Kidney (tissue), 13 donors: ENCODE measurements at regions not wholly inside any gene's neighbourhood (a gene's known extent, or its start where the extent isn't known, plus 50 kb on each side); places are given as distances from the start of the nearest gene placed in this dataset.

Experiments used
- DNase-seq, 5 donors: peaks; one replicate each; pipeline ENCODE4 v3.0.0-alpha.2; 2013 to 2020
- FAIRE-seq: peaks from 2 replicates; lab custom pipeline; 2012; peaks lifted over from hg19 to GRCh38; lab: Jason Lieb, UNC
- H3K27ac ChIP-seq, 2 donors: one replicate each; pipeline ENCODE4 v1.7.0; 2013; ENCODE audit warnings: low read depth in 2 of 2, low read length in 2 of 2, inconsistent platforms in 1 of 2
- H3K27me3 ChIP-seq: one replicate; pipeline ENCODE4 v1.7.1; 2013; ENCODE audit warnings: low read length, inconsistent platforms; ENCODE audit not compliant: control insufficient read depth, insufficient read depth
- H3K36me3 ChIP-seq, 3 donors: one replicate each; pipeline versions ENCODE4 v1.7.0 to v1.7.1; 2013; ENCODE audit warnings: low read length in 3 of 3, control low read depth in 1 of 3, inconsistent platforms in 1 of 3; ENCODE audit not compliant: insufficient read depth in 3 of 3, control insufficient read depth in 2 of 3
- H3K4me1 ChIP-seq, 3 donors: one replicate each; pipeline versions ENCODE4 v1.7.0 to v1.7.1; 2013; ENCODE audit warnings: low read length in 3 of 3, inconsistent platforms in 1 of 3, low read depth in 1 of 3; ENCODE audit not compliant: control insufficient read depth in 2 of 3, insufficient read depth in 2 of 3
- H3K4me3 ChIP-seq, 3 donors: one replicate each; pipeline versions ENCODE4 v1.7.0 to v1.8.1; 2013; ENCODE audit warnings: low read length in 3 of 3, control low read depth in 1 of 3, inconsistent platforms in 1 of 3
- H3K9ac ChIP-seq, 3 donors: one replicate each; pipeline versions ENCODE4 v1.7.0 to v1.7.1; 2013; ENCODE audit warnings: low read length in 3 of 3, control low read depth in 1 of 3, inconsistent platforms in 1 of 3
- H3K9me3 ChIP-seq, 3 donors: one replicate each; pipeline versions ENCODE4 v1.7.0 to v1.7.1; 2013; ENCODE audit warnings: low read length in 3 of 3, control low read depth in 1 of 3, inconsistent platforms in 1 of 3; ENCODE audit not compliant: control insufficient read depth in 2 of 3, insufficient read depth in 1 of 3
- intact Hi-C: fragments of 100-400 bp; cut with DNase I; formaldehyde crosslinking; loops from one replicate; pipeline ENCODE4 v1.11.1; 2022
- TF ChIP-seq, protein P1 (sequence below): IDR thresholded peaks from 3 replicates; pipeline ENCODE4 v1.5.1; 2012; ENCODE audit warnings: mild to moderate bottlenecking, moderate library complexity, borderline replicate concordance; ENCODE audit not compliant: insufficient read depth; ENCODE audit errors: extremely low read depth
- donor health status: control.
- donor health status: control.
- donor health status: control.
- donor health status: control.
- donor health status: control.
- donor health status: DM: yes; HTN: yes; CAD: no.
- donor health status: Normal renal cell carcinoma (clear cell type).

GRCh38 chr22:49013707-49014106 lies 814.0 kb downstream of the BRD1 start:
- H3K9me3 ChIP-seq: no peaks in the 10 kb centered on the region
- intact Hi-C loops: no loop called here
- FAIRE-seq (no peak), DNase-seq (peak in 2 of 5 donors; percentile 6 to 20)
- no peak overlapping the region for H3K27ac ChIP-seq
- H3K4me3 ChIP-seq: no peak overlapping the region
- H3K9ac ChIP-seq: no peak overlapping the region
- no peaks in the 10 kb centered on the region for H3K36me3 ChIP-seq
- H3K4me1 ChIP-seq: no peaks in the 10 kb centered on the region
- TF ChIP-seq, protein P1, sequence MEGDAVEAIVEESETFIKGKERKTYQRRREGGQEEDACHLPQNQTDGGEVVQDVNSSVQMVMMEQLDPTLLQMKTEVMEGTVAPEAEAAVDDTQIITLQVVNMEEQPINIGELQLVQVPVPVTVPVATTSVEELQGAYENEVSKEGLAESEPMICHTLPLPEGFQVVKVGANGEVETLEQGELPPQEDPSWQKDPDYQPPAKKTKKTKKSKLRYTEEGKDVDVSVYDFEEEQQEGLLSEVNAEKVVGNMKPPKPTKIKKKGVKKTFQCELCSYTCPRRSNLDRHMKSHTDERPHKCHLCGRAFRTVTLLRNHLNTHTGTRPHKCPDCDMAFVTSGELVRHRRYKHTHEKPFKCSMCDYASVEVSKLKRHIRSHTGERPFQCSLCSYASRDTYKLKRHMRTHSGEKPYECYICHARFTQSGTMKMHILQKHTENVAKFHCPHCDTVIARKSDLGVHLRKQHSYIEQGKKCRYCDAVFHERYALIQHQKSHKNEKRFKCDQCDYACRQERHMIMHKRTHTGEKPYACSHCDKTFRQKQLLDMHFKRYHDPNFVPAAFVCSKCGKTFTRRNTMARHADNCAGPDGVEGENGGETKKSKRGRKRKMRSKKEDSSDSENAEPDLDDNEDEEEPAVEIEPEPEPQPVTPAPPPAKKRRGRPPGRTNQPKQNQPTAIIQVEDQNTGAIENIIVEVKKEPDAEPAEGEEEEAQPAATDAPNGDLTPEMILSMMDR: no peak
- no peaks in the 10 kb centered on the region for H3K27me3 ChIP-seq

GRCh38 chr22:49012712-49013395 lies 814.8 kb downstream of the BRD1 start:
- intact Hi-C loops: no loop called here
- Histone ChIP-seq H3K27ac (no peak overlapping the region), H3K9ac (no peak overlapping the region), H3K4me1 (no peaks in the 10 kb centered on the region), H3K9me3 (no peaks in the 10 kb centered on the region), H3K27me3 (no peaks in the 10 kb centered on the region), H3K4me3 (no peak overlapping the region), H3K36me3 (no peaks in the 10 kb centered on the region)
- TF ChIP-seq, protein P1: no peak
- DNase-seq (peak in 2 of 5 donors; percentile 4 to 25), FAIRE-seq (no peak)

GRCh38 chr22:49011769-49012648 lies 815.7 kb downstream of the BRD1 start:
- Histone ChIP-seq H3K9ac (no peak overlapping the region), H3K4me3 (no peak overlapping the region), H3K27ac (no peak overlapping the region), H3K36me3 (no peaks in the 10 kb centered on the region), H3K9me3 (no peaks in the 10 kb centered on the region), H3K27me3 (no peaks in the 10 kb centered on the region), H3K4me1 (no peaks in the 10 kb centered on the region)
- no peak for FAIRE-seq
- peak in 3 of 5 donors; percentile 8 to 69 (median 32) for DNase-seq
- intact Hi-C loops: no loop called here
- TF ChIP-seq, protein P1: no peak
